Breast epithelium (tissue), 4 donors: ENCODE measurements at regions not wholly inside any gene's neighbourhood (a gene's known extent, or its start where the extent isn't known, plus 50 kb on each side); places are given as distances from the start of the nearest gene placed in this dataset.

Experiments
- DNase-seq, 2 donors: peaks; one replicate each; pipeline ENCODE4 v3.0.0-alpha.2; 2019; ENCODE audit warnings: low spot score in 2 of 2
- H3K27ac ChIP-seq, 2 donors: fragments of 200-600 bp; sonication (generic) in 1 of 2; one replicate each; pipeline ENCODE4 v1.5.1; 2016 to 2019; ENCODE audit warnings: mild to moderate bottlenecking in 1 of 2
- H3K27me3 ChIP-seq, 2 donors: fragments of 200-600 bp; sonication (generic) in 1 of 2; one replicate each; pipeline versions ENCODE4 v1.5.1 to v1.6.0; 2017 to 2019; ENCODE audit warnings: control low read depth in 1 of 2, mild to moderate bottlenecking in 1 of 2
- H3K36me3 ChIP-seq: fragments of 200-600 bp; one replicate; pipeline ENCODE4 v1.5.1; 2019
- H3K4me1 ChIP-seq, 2 donors: fragments of 200-600 bp; sonication (generic); one replicate each; pipeline ENCODE4 v1.5.1; 2016 to 2019; ENCODE audit warnings: control low read depth in 1 of 2
- H3K4me3 ChIP-seq, 3 donors: fragments of 200-600 bp; sonication (generic); 1 replicate in 2 of 3; 2 replicates in 1 of 3; pipeline ENCODE4 v1.5.1; 2016 to 2019; ENCODE audit warnings: mild to moderate bottlenecking in 3 of 3, moderate library complexity in 2 of 3
- H3K9me3 ChIP-seq, 2 donors: fragments of 200-600 bp; sonication (generic) in 1 of 2; one replicate each; pipeline ENCODE4 v1.5.1; 2016 to 2019; ENCODE audit warnings: control low read depth in 1 of 2
- POLR2A ChIP-seq: fragments of 450-650 bp; IDR thresholded peaks from one replicate; pipeline ENCODE4 v1.6.1; 2016; ENCODE audit warnings: antibody characterized with exemption, mild to moderate bottlenecking, moderate library complexity
- POLR2AphosphoS5 ChIP-seq, 3 donors: sonication (generic); formaldehyde crosslinking; IDR thresholded peaks; one replicate each; pipeline ENCODE4 v1.6.1; 2017; ENCODE audit warnings: antibody characterized with exemption in 3 of 3
- intact Hi-C: fragments of 100-400 bp; cut with DNase I; formaldehyde crosslinking; loops from one replicate; pipeline ENCODE4 v1.15.1; 2023; ENCODE audit warnings: low total_unique reads
- TF ChIP-seq, protein P1 (sequence below), 3 donors: fragments of 450-650 bp; IDR thresholded peaks; one replicate each; pipeline ENCODE4 v1.5.1; 2016 to 2017; ENCODE audit warnings: antibody characterized with exemption in 3 of 3, mild to moderate bottlenecking in 3 of 3, moderate library complexity in 3 of 3

DNA sequence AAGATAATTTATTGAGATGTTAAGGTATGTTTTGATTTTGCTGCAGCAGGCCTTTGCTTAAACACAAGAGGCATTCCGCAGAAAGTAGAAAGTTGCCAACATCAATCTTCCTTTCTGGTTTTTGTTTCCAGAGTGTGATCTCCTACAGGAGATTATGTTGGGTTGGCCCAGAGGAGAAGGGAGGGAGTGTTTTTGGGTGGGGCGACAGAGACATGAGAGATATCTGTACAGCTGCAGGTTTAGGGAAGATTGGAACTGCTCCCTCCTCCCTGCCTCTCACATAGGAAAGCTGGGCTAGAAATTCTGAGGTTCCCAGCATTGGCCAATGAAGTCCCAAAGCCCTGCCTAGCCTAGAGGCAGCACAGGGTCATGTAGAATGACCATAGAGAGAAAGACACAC, 211.0 kb downstream of the CEMIP2 start:
- Histone ChIP-seq H3K36me3 (no peaks in the 10 kb centered on the region), H3K9me3 (no peaks in the 10 kb centered on the region), H3K27ac (no peak overlapping the region), H3K27me3 (no peaks in the 10 kb centered on the region), H3K4me3 (no peak overlapping the region), H3K4me1 (no peaks in the 10 kb centered on the region)
- TF ChIP-seq POLR2AphosphoS5 (IDR thresholded peaks at IDR 0.05) (no peak), POLR2A (no peak)
- TF ChIP-seq, protein P1, sequence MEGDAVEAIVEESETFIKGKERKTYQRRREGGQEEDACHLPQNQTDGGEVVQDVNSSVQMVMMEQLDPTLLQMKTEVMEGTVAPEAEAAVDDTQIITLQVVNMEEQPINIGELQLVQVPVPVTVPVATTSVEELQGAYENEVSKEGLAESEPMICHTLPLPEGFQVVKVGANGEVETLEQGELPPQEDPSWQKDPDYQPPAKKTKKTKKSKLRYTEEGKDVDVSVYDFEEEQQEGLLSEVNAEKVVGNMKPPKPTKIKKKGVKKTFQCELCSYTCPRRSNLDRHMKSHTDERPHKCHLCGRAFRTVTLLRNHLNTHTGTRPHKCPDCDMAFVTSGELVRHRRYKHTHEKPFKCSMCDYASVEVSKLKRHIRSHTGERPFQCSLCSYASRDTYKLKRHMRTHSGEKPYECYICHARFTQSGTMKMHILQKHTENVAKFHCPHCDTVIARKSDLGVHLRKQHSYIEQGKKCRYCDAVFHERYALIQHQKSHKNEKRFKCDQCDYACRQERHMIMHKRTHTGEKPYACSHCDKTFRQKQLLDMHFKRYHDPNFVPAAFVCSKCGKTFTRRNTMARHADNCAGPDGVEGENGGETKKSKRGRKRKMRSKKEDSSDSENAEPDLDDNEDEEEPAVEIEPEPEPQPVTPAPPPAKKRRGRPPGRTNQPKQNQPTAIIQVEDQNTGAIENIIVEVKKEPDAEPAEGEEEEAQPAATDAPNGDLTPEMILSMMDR (IDR thresholded peaks at IDR 0.05), result no peak
- intact Hi-C loops, result no loop called here
- no peak for DNase-seq

DNA sequence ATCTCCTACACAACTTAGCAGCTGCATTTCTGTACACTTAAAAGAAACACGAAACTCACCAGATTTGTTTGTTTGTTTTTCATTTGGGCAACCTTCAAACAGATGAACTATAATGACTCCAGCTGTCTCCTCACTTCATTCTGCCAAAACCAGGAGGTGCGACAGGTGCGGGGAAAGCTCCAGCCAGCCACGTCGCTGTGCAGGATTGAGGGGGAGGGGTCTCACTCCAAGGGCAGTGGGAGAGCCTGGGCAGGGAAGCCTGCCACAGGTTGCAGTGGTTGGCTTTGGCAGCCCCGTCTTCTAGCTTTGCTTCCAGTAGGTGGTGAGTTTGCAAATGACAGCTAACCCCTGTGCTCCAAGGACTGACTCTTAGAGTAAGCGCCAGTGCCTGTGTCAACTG, 215.8 kb downstream of the CEMIP2 start:
- H3K4me3 ChIP-seq, result no peak overlapping the region
- no peak overlapping the region for H3K27ac ChIP-seq
- TF ChIP-seq POLR2AphosphoS5 (IDR thresholded peaks at IDR 0.05), result no peak
- TF ChIP-seq POLR2A, result no peak
- TF ChIP-seq, protein P1 (IDR thresholded peaks at IDR 0.05), result no peak
- intact Hi-C loops, result no loop called here
- no peak for DNase-seq
- no peaks in the 10 kb centered on the region for H3K36me3 ChIP-seq
- no peaks in the 10 kb centered on the region for H3K4me1 ChIP-seq
- H3K27me3 ChIP-seq, result no peaks in the 10 kb centered on the region
- no peaks in the 10 kb centered on the region for H3K9me3 ChIP-seq

DNA sequence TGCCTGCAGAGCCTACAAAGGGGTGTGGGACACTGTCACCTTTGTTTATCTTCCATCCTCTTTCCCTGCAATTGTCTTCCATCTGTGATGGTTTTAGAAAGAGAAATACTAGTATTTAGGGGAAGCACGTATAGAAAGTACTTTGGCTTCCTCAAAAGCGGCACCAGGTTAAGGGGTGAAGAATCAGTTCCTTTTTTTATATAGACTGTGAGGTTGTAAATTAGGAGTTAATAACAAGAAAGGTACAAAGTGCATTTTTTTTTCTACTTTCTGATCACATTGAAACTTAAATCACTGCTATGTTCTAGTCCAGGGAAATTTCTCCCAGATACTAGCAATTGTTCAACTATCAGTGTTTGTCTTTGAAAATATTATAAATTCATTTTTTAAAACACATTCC, 219.3 kb downstream of the CEMIP2 start:
- intact Hi-C loops, result no loop called here
- Histone ChIP-seq H3K4me1 (no peaks in the 10 kb centered on the region), H3K9me3 (no peaks in the 10 kb centered on the region), H3K36me3 (no peaks in the 10 kb centered on the region), H3K27me3 (no peaks in the 10 kb centered on the region), H3K4me3 (no peak overlapping the region), H3K27ac (no peak overlapping the region)
- no peak for DNase-seq
- TF ChIP-seq, protein P1 (IDR thresholded peaks at IDR 0.05), result no peak
- TF ChIP-seq POLR2A (no peak), POLR2AphosphoS5 (IDR thresholded peaks at IDR 0.05) (no peak)

DNA sequence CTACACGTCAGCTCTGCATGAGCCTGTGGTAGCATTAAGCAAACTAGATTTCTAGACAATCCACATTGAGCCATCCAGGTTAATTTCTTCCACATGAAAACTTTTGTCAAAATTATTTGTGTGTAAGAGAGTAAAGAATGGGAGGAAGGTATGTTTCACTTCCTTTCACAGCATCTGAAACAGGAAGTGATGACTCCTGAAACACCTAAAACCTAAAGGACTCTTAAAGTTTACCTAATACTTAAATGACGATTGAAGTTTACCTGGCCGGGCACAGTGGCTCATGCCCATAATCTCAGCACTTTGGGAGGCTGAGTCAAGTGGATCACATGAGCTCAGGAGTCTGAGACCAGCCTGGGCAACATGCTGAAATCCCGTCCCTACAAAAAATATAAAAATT, 223.8 kb downstream of the CEMIP2 start:
- no peak for DNase-seq
- intact Hi-C loops, result no loop called here
- no peaks in the 10 kb centered on the region for H3K27me3 ChIP-seq
- no peak overlapping the region for H3K4me3 ChIP-seq
- TF ChIP-seq POLR2AphosphoS5 (IDR thresholded peaks at IDR 0.05) (no peak), POLR2A (no peak)
- TF ChIP-seq, protein P1 (IDR thresholded peaks at IDR 0.05), result no peak
- no peaks in the 10 kb centered on the region for H3K9me3 ChIP-seq
- H3K4me1 ChIP-seq, result no peaks in the 10 kb centered on the region
- H3K27ac ChIP-seq, result no peak overlapping the region
- no peaks in the 10 kb centered on the region for H3K36me3 ChIP-seq

DNA sequence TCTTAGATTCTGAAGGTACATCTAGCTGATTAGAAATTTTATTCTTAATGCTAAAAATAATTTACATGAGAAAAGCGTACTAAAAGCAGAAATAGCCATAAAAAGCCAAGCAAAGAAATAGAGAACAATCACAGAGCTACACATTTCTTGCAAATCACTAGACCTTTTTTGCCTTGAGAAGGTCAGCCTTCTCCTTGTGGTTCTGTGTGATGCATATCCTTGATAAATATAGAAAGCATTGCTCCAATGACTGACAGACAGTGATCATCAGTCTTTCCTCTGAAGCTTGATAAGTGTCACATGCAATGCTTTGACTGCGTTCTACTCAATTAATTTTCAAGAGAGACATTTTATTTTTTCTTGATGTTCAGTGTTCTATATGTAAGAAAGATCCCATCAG, 226.9 kb downstream of the CEMIP2 start:
- H3K27me3 ChIP-seq, result no peaks in the 10 kb centered on the region
- no peak for DNase-seq
- intact Hi-C loops, result loop anchor here (2.0 kb wide), 1 partner anchor 25 kb away; no protein-coding TSS in a partner anchor
- TF ChIP-seq, protein P1 (IDR thresholded peaks at IDR 0.05), result no peak
- TF ChIP-seq POLR2A (no peak), POLR2AphosphoS5 (IDR thresholded peaks at IDR 0.05) (no peak)
- no peak overlapping the region for H3K4me3 ChIP-seq
- H3K27ac ChIP-seq, result no peak overlapping the region
- H3K36me3 ChIP-seq, result no peaks in the 10 kb centered on the region
- no peaks in the 10 kb centered on the region for H3K4me1 ChIP-seq
- H3K9me3 ChIP-seq, result no peaks in the 10 kb centered on the region
